ENCODE measurements at regions not wholly inside any gene's neighbourhood (a gene's known extent, or its start where the extent isn't known, plus 50 kb on each side); places are given as distances from the start of the nearest gene placed in this dataset.

- no peak overlapping the region for H3K23ac ChIP-seq (ENCODE audit: insufficient read length, low read depth, low read length)
- no peaks in the 10 kb centered on the region for H4K20me1 ChIP-seq (ENCODE audit: control insufficient read depth, insufficient read depth, insufficient read length)
- H2BK15ac ChIP-seq (ENCODE audit: low read depth, low read length), result no peak overlapping the region
- no peak overlapping the region for H2BK20ac ChIP-seq (ENCODE audit: low read depth, low read length, poor library complexity, severe bottlenecking)
- no peaks in the 10 kb centered on the region for H3K36me3 Mint-ChIP-seq (ENCODE audit: insufficient read depth in 1 of 3, low read depth in 3 of 3)
- DNase-seq, result no peak
- H3K9me3 ChIP-seq (ENCODE audit: control insufficient read depth, low read depth, low read length), result no peaks in the 10 kb centered on the region
- no peaks in the 10 kb centered on the region for H3K79me2 ChIP-seq (ENCODE audit: insufficient read depth, low read length)
- H3K23me2 ChIP-seq (ENCODE audit: insufficient read length, low read depth, low read length, poor library complexity, severe bottlenecking), result no peaks in the 10 kb centered on the region
- H3K27ac ChIP-seq (ENCODE audit: insufficient read length, low read depth, low read length), result no peak overlapping the region
- no peak overlapping the region for H3K18ac ChIP-seq (ENCODE audit: insufficient read length, low read depth, low read length)
- H3K27me3 ChIP-seq (ENCODE audit: insufficient read depth, low read length), result no peaks in the 10 kb centered on the region
- no peaks in the 10 kb centered on the region for H3K4me1 ChIP-seq (ENCODE audit: insufficient read depth, low read length)
- H3K27ac Mint-ChIP-seq, result no peak overlapping the region
- TF ChIP-seq CTCF (conservative IDR thresholded peaks at IDR 0.05), result no peak
- H4K5ac ChIP-seq (ENCODE audit: insufficient read length, low read depth, low read length), result no peak overlapping the region
- no peak overlapping the region for H3T11ph ChIP-seq (ENCODE audit: low read length)
- no peak overlapping the region for H3K4me2 ChIP-seq (ENCODE audit: insufficient read depth, insufficient read length, low read length)
- H3K9me3 Mint-ChIP-seq, result no peaks in the 10 kb centered on the region
- H3K14ac ChIP-seq (ENCODE audit: insufficient read depth, low read length), result no peak overlapping the region
- no peak overlapping the region for H4K8ac ChIP-seq (replicated peaks; ENCODE audit: insufficient read length, low read depth, low read length)
- peaks cover 6 to 11% of the 10 kb centered on the region in 2 experiments for H3K4me1 Mint-ChIP-seq
- no peak overlapping the region for H4K91ac ChIP-seq (ENCODE audit: insufficient read length, low read depth, low read length)
- no peak overlapping the region for H2BK5ac ChIP-seq (ENCODE audit: insufficient read length, low read length)
- H2AFZ ChIP-seq (ENCODE audit: low read length), result no peak overlapping the region
- no peak overlapping the region for H3K56ac ChIP-seq (ENCODE audit: insufficient read length, low read depth, low read length)
- no peak overlapping the region for H2AK5ac ChIP-seq (ENCODE audit: insufficient read length, low read length)
- no peak overlapping the region for H3K4ac ChIP-seq (ENCODE audit: low read depth, low read length)
- no peaks in the 10 kb centered on the region for H3K79me1 ChIP-seq (ENCODE audit: insufficient read depth, low read depth, low read length, poor library complexity, severe bottlenecking)
- no peaks in the 10 kb centered on the region for H3K27me3 Mint-ChIP-seq (ENCODE audit: low read depth)
- H2BK12ac ChIP-seq (ENCODE audit: insufficient read length, low read depth, low read length), result no peak overlapping the region
- no peak overlapping the region for H3K9ac ChIP-seq (ENCODE audit: extremely low read depth, insufficient read length, low read length)
- H3K4me3 Mint-ChIP-seq, result no peak overlapping the region
- no peak overlapping the region for H2BK120ac ChIP-seq (ENCODE audit: low read depth, low read length, poor library complexity, severe bottlenecking)
Observed at GRCh38 chr9:30127371-30127770, 2257.1 kb upstream of the ACO1 start.

Data from H9 (cell line).